OCI-LY3 (cell line): ENCODE measurements at regions not wholly inside any gene's neighbourhood (a gene's known extent, or its start where the extent isn't known, plus 50 kb on each side); places are given as distances from the start of the nearest gene placed in this dataset.
A peak's percentile ranks its signal among the peaks of the same experiment; 100 is the strongest.
"Not testable (repeated sequence)": the region's sequence is repeated elsewhere in the genome, so short reads cannot be mapped to it uniquely, and the experiment has no call there.

Experiments
- H2AFZ ChIP-seq: fragments of 200-600, 300-600 bp; shearing (Covaris generic); 2 replicates; pipeline ENCODE4 v1.6.0; 2014; ENCODE audit warnings: antibody characterized with exemption, low read depth, low read length
- H3K27ac ChIP-seq: fragments of 200-600, 300-600 bp; sonication (generic); 2 replicates; pipeline ENCODE4 v1.5.1; 2014; ENCODE audit warnings: mild to moderate bottlenecking, low read length, moderate library complexity, mixed read lengths
- H3K27me3 ChIP-seq: fragments of 200-600, 300-600 bp; sonication (generic); 2 replicates; pipeline ENCODE4 v1.6.1; 2014; ENCODE audit warnings: low read depth, low read length, mixed read lengths
- H3K36me3 ChIP-seq: fragments of 200-600, 300-600 bp; sonication (generic); replicated peaks from 2 replicates; pipeline ENCODE3; 2014; ENCODE audit warnings: low read depth, low read length, mixed read lengths
- H3K4me1 ChIP-seq: fragments of 300-600, 200-600 bp; sonication (generic); 2 replicates; pipeline ENCODE4 v1.6.1; 2014; ENCODE audit warnings: low read length, mixed read lengths
- H3K4me2 ChIP-seq: fragments of 200-600, 300-600 bp; sonication (generic); 2 replicates; pipeline ENCODE4 v1.6.1; 2014; ENCODE audit warnings: low read length, mixed read lengths
- H3K4me3 ChIP-seq: fragments of 300-600, 200-600 bp; sonication (generic); 2 replicates; pipeline ENCODE4 v1.5.1; 2014; ENCODE audit warnings: antibody characterized with exemption, mild to moderate bottlenecking, low read length, moderate library complexity
- H3K79me2 ChIP-seq: fragments of 300-600, 200-600 bp; shearing (Covaris generic); 2 replicates; pipeline ENCODE4 v1.6.1; 2014; ENCODE audit warnings: mild to moderate bottlenecking, low read length, mixed read lengths
- H3K9ac ChIP-seq: fragments of 300-600, 200-600 bp; shearing (Covaris generic); 2 replicates; pipeline ENCODE4 v1.6.0; 2014; ENCODE audit warnings: mild to moderate bottlenecking, low read length, moderate library complexity
- H3K9me3 ChIP-seq: fragments of 200-600, 300-600 bp; shearing (Covaris generic); 2 replicates; pipeline ENCODE4 v1.6.1; 2014; ENCODE audit warnings: low read length, mixed read lengths; ENCODE audit not compliant: insufficient read depth
- H4K20me1 ChIP-seq: fragments of 200-600, 300-600 bp; sonication (generic); 2 replicates; pipeline ENCODE4 v1.6.1; 2016; ENCODE audit warnings: low read length, mixed read lengths; ENCODE audit not compliant: insufficient read depth
- CTCF ChIP-seq: fragments of 200-600, 300-600 bp; sonication (generic); IDR thresholded peaks from 2 replicates; pipeline ENCODE4 v1.5.1; 2014; ENCODE audit warnings: antibody characterized with exemption, low read length, low read depth
- EZH2phosphoT487 ChIP-seq: fragments of 200-600 bp; shearing (Covaris generic); IDR thresholded peaks from 2 replicates; pipeline ENCODE4 v1.6.1; 2018; ENCODE audit warnings: antibody characterized with exemption, mixed run types, low read depth

- Histone ChIP-seq H3K36me3 (no peaks in the 10 kb centered on the region), H3K79me2 (no peaks in the 10 kb centered on the region), H3K4me3 (no peak overlapping the region), H2AFZ (no peak overlapping the region), H3K9me3 (no peaks in the 10 kb centered on the region), H3K4me2 (no peak overlapping the region), H3K4me1 (no peaks in the 10 kb centered on the region), H3K27me3 (no peaks in the 10 kb centered on the region), H3K27ac (no peak overlapping the region), H3K9ac (no peak overlapping the region), H4K20me1 (no peaks in the 10 kb centered on the region)
- no peak for TF ChIP-seq CTCF
- TF ChIP-seq EZH2phosphoT487: no peak
Measured at GRCh38 chr6:27700337-27700736, 211.9 kb downstream of the OR2B2 start.

GRCh38 chr6:27694547-27694874, 217.7 kb downstream of the OR2B2 start:
- Histone ChIP-seq H3K27me3 (no peaks in the 10 kb centered on the region), H3K4me1 (peaks cover 3% of the 10 kb centered on the region; the same call in 1 of the 2 replicates), H3K4me3 (peak overlapping the region; percentile 95), H2AFZ (peak overlapping the region; percentile 93; the same call in 1 of the 2 replicates), H4K20me1 (no peaks in the 10 kb centered on the region), H3K9me3 (no peaks in the 10 kb centered on the region), H3K27ac (peak overlapping the region; percentile 71), H3K9ac (peak overlapping the region; percentile 81), H3K36me3 (no peaks in the 10 kb centered on the region), H3K4me2 (peak overlapping the region; percentile 74), H3K79me2 (no peaks in the 10 kb centered on the region)
- TF ChIP-seq CTCF: 0 out of 2 replicates have a peak, but pooled peaks have one; percentile 2
- no peak for TF ChIP-seq EZH2phosphoT487

GRCh38 chr6:27693766-27694546, 218.2 kb downstream of the OR2B2 start:
- H3K79me2 ChIP-seq: no peaks in the 10 kb centered on the region
- peak overlapping the region; percentile 81 for H3K9ac ChIP-seq
- no peaks in the 10 kb centered on the region for H4K20me1 ChIP-seq
- H3K4me3 ChIP-seq: peak overlapping the region; percentile 95
- peaks cover 3% of the 10 kb centered on the region; the same call in 1 of the 2 replicates for H3K4me1 ChIP-seq
- peak overlapping the region; percentile 93 for H2AFZ ChIP-seq
- H3K9me3 ChIP-seq: no peaks in the 10 kb centered on the region
- TF ChIP-seq EZH2phosphoT487 (no peak), CTCF (peak; percentile 13)
- H3K4me2 ChIP-seq: peak overlapping the region; percentile 74
- no peaks in the 10 kb centered on the region for H3K36me3 ChIP-seq
- no peaks in the 10 kb centered on the region for H3K27me3 ChIP-seq
- H3K27ac ChIP-seq: peak overlapping the region; percentile 71

- not testable (repeated sequence) for H3K9ac ChIP-seq, H3K4me1 ChIP-seq, H3K79me2 ChIP-seq, H3K4me3 ChIP-seq, H3K27me3 ChIP-seq, H3K4me2 ChIP-seq, H3K27ac ChIP-seq, H4K20me1 ChIP-seq, H3K36me3 ChIP-seq, H2AFZ ChIP-seq, H3K9me3 ChIP-seq
Measured at GRCh38 chr6:27692133-27692532, 219.2 kb upstream of the ZNF184 start.
